ENCODE measurements at regions not wholly inside any gene's neighbourhood (a gene's known extent, or its start where the extent isn't known, plus 50 kb on each side); places are given as distances from the start of the nearest gene placed in this dataset.
A peak's percentile ranks its signal among the peaks of the same experiment; 100 is the strongest.

DNA sequence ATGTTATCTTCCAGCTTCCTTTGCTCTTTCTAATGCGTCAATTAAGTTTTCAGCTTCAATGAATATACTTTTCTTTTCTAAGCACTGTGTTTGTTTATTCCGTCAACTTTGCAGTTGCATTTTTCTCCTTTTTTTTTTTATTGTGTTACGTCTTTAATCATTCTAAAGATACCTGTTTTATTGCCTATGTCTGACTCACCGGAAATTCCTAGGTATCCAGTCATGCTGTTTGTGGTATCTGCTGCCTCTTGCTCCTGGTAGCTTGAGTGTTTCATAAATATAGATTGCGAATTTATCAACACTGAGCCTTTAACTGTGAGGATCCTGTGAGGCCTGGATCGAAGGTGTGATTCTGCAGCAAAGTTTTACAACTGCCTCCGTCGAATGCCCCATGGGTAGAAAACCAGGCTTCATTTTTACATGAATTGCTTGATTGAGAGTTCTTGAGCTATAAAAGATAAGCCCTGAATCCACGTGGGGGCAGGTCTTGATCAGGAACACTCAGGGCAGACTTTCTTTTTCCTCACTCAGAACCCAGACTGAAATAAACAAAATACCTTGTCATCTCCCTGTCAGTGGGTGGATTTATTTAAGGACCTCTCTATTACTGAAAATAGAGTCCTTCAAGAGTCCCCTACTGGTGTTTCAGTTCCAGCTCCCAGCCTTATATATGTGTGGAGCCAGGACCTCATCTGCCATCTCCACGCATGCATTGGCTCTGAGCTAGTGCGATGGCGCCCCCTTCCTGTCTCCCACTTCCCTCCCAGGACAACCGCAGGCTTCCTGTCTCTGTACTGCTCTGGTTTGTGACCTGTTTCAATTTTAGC, 60.1 kb upstream of the LRRC1 start:
- TF ChIP-seq, protein P1, sequence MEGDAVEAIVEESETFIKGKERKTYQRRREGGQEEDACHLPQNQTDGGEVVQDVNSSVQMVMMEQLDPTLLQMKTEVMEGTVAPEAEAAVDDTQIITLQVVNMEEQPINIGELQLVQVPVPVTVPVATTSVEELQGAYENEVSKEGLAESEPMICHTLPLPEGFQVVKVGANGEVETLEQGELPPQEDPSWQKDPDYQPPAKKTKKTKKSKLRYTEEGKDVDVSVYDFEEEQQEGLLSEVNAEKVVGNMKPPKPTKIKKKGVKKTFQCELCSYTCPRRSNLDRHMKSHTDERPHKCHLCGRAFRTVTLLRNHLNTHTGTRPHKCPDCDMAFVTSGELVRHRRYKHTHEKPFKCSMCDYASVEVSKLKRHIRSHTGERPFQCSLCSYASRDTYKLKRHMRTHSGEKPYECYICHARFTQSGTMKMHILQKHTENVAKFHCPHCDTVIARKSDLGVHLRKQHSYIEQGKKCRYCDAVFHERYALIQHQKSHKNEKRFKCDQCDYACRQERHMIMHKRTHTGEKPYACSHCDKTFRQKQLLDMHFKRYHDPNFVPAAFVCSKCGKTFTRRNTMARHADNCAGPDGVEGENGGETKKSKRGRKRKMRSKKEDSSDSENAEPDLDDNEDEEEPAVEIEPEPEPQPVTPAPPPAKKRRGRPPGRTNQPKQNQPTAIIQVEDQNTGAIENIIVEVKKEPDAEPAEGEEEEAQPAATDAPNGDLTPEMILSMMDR (conservative IDR thresholded peaks at IDR 0.05 in 1 of 2, IDR thresholded peaks at IDR 0.05 in 1 of 2; ENCODE audit: low read depth in 1 of 2, low read length in 2 of 2): peak in 1 of 2 donors; percentile 37
- TF ChIP-seq EZH2 (IDR thresholded peaks at IDR 0.05; ENCODE audit: low read length, missing control alignments): no peak
